ENCODE measurements at regions not wholly inside any gene's neighbourhood (a gene's known extent, or its start where the extent isn't known, plus 50 kb on each side); places are given as distances from the start of the nearest gene placed in this dataset.

- TF ChIP-seq CTCF (IDR thresholded peaks at IDR 0.05; ENCODE audit: poor library complexity, severe bottlenecking): no peak
- no peak for TF ChIP-seq POLR2AphosphoS5 (IDR thresholded peaks at IDR 0.05)
- no peak for TF ChIP-seq RAD21 (conservative IDR thresholded peaks at IDR 0.05)
- no peak for TF ChIP-seq SMC3 (conservative IDR thresholded peaks at IDR 0.05; ENCODE audit: poor library complexity)
- TF ChIP-seq REST (IDR thresholded peaks at IDR 0.05; ENCODE audit: borderline replicate concordance): no peak
Observed at GRCh38 chr21:38696579-38696978, 109.2 kb upstream of the ETS2 start.

Data from neural cell (in vitro differentiated cells).